Retinal pigment epithelial cell (primary cell): ENCODE measurements at regions not wholly inside any gene's neighbourhood (a gene's known extent, or its start where the extent isn't known, plus 50 kb on each side); places are given as distances from the start of the nearest gene placed in this dataset.
A peak's percentile ranks its signal among the peaks of the same experiment; 100 is the strongest.

Source experiments
- DNase-seq: peaks from one replicate; pipeline ENCODE4 v3.0.0-alpha.2; 2010; ENCODE audit warnings: low read depth
- H3K4me3 ChIP-seq: 2 replicates; pipeline ENCODE4 v1.5.1; 2011; ENCODE audit warnings: mild to moderate bottlenecking, low read length, control low read depth, moderate library complexity
- TF ChIP-seq, protein P1 (sequence below): conservative IDR thresholded peaks from 2 replicates; pipeline ENCODE4 v1.5.1; 2011; ENCODE audit warnings: low read depth, low read length, control low read depth, inconsistent platforms

GRCh38 chr10:61356354-61356753, 96.8 kb downstream of the TMEM26 start:
- TF ChIP-seq, protein P1, sequence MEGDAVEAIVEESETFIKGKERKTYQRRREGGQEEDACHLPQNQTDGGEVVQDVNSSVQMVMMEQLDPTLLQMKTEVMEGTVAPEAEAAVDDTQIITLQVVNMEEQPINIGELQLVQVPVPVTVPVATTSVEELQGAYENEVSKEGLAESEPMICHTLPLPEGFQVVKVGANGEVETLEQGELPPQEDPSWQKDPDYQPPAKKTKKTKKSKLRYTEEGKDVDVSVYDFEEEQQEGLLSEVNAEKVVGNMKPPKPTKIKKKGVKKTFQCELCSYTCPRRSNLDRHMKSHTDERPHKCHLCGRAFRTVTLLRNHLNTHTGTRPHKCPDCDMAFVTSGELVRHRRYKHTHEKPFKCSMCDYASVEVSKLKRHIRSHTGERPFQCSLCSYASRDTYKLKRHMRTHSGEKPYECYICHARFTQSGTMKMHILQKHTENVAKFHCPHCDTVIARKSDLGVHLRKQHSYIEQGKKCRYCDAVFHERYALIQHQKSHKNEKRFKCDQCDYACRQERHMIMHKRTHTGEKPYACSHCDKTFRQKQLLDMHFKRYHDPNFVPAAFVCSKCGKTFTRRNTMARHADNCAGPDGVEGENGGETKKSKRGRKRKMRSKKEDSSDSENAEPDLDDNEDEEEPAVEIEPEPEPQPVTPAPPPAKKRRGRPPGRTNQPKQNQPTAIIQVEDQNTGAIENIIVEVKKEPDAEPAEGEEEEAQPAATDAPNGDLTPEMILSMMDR = no peak
- DNase-seq = peak; percentile 14

DNA sequence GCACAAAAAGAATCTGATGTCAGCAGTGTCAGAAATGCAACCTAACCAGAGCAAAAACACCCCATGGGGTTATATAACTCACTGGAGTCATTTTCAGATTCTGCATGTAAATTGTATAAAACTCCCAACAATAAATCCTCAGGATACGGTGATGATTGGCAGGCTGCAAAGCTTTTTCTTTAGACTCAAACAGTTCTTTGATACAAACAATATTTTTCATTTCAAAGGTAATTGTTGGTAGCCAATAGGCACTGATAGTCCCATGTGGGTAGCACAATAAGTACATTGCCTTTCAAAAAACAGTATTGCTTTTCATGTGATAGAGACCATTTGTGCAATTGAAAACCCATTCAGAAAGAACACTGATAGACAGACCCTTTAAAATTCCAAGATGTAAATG, 98.0 kb downstream of the TMEM26 start:
- DNase-seq = no peak
- no peak overlapping the region for H3K4me3 ChIP-seq
- TF ChIP-seq, protein P1 = no peak

More at GRCh38 chr10:61356354-61356753, 96.8 kb downstream of the TMEM26 start:
- H3K4me3 ChIP-seq = no peak overlapping the region

- TF ChIP-seq, protein P1 = no peak
- DNase-seq = no peak
- H3K4me3 ChIP-seq = no peak overlapping the region
Measured at GRCh38 chr10:61354401-61354975, 98.7 kb downstream of the TMEM26 start.

DNA sequence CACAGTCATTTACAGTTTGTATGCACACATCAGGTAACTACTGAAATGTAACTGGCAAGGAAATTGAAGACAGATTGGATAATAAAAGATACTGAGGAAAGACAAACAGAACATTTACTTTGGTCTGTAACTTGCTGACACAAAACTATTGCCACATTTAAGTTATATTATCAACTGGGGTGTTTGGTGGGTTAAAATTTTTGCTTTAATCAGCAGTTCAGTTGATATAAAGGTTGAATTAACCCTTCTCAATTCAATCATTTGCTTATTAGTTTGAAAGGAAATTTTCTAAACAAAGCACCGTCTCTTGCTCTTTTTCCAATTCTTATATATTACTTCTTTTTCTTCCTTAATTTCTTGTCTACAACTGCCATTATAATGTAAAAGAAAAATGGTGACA, 102.4 kb downstream of the TMEM26 start:
- DNase-seq = no peak
- no peak overlapping the region for H3K4me3 ChIP-seq
- TF ChIP-seq, protein P1 = no peak

GRCh38 chr10:61350068-61350467, 103.1 kb downstream of the TMEM26 start:
- TF ChIP-seq, protein P1 = no peak
- DNase-seq = no peak
- H3K4me3 ChIP-seq = no peak overlapping the region

GRCh38 chr10:61346796-61347413, 106.3 kb downstream of the TMEM26 start:
- H3K4me3 ChIP-seq = no peak overlapping the region
- TF ChIP-seq, protein P1 = no peak
- no peak for DNase-seq

DNA sequence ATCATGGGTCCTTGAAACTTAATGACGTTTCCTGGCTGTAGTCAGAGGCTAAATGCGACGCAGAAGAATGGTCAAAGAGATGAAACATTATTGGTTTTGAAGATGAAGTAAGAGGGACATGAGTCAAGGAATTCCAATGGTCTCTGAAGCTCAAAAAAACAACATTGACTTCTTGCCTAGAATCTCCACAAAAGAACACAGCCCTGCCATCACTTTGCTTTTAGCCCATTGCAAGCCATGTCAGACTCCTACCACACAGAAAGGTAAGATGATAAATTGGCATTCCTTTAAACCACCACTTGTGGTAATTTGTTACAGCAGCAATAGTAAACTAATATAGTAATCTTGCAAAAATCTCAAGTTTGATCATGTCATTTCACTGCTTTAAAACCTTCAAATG, 109.4 kb downstream of the TMEM26 start:
- no peak overlapping the region for H3K4me3 ChIP-seq
- TF ChIP-seq, protein P1 = no peak
- DNase-seq = no peak
